GM18907 (cell line): ENCODE measurements at regions not wholly inside any gene's neighbourhood (a gene's known extent, or its start where the extent isn't known, plus 50 kb on each side); places are given as distances from the start of the nearest gene placed in this dataset.
"Not testable (repeated sequence)": the region's sequence is repeated elsewhere in the genome, so short reads cannot be mapped to it uniquely, and the experiment has no call there.

Experiments used
- ATAC-seq: cut with Tn5 transposase; IDR thresholded peaks from one replicate; pipeline ENCODE4 v1.9.1; 2021; ENCODE audit warnings: mild to moderate bottlenecking, moderate library complexity; ENCODE audit not compliant: unreplicated experiment

DNA sequence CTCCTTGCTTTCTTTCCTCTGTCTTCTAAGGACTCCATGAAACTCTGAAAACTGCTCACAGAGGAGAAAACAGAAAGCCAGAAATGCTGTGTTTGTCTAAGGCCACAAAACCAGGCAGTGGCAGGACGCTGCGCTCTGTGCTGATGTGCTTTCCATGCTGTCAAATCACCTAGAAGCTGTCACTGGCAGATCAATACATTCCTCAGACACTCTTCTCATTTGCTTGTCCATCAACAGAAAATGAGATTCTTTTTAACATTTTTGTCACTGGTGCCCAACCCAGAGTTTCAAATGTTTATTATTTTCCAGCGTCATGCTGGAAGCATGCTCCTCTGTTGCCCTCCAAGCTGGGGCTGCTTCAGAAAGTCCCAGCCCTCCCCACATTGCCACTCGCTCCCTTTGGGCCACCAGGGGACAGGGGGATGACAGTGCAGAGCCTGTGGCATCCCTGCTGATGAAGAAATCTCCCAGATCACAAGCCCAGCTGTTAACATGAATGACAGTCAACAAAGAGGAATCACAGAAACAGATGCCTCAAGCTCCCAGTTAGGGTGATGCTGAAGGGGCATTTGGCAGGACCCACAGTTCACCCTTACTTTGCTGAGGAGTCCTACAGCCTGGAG, 117.5 kb upstream of the MEIS1 start:
- ATAC-seq = no peak

DNA sequence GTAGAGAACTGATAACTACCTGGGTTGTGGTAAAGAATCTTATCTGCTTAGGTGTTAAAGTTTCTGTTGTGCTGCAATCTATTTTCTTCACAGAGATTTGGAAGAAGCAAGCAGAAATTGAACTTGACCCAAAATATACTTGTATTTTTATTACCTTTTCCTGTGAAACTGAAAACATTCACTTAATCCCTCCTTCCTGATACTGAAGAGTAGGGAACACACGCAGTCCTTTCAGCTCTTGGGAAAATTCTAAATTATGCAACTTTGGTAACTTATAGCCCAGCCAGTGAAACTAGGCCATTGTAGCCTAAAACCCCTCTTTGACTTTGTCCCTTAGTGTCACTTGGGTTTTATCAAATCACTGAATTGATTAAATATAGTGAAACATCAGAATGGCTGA, 128.4 kb upstream of the MEIS1 start:
- no peak for ATAC-seq

DNA sequence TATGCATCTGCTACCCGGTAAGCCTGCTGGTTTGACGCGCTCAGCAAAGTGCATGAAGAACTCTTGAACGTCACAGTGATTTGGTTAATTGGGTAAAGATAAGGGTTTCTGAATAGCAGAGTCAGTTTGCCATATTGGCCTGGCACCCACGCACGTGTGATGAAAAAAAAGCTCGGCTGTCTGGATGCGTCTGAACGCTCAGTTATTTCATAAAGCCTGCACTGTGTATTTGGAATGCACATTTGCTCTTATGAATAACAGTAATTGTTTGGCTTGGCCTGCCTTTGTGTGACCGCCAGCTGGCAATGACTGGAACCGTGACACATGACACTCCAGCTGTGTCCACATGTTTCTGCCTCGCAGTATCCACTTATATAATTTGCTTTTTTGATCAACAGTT, 129.2 kb upstream of the MEIS1 start:
- no peak for ATAC-seq

DNA sequence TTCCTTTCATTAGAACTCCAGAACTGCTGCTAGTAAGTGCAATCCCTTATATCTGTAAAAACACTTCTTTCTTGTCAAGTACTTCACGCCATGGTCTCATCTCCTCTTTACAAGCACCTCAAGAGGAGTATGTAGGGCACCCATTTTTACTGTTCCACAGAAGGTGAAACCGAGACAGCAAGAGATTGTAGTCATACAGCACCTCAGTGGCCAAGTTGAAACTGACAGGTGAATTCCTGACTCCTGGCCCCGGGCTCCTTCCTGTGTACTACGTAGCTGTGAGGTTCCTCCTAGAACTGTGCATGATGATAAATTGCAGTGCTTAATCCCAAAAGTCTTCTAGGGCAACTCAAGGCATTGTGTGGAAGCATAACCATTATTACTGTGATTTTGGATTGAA, 131.5 kb upstream of the MEIS1 start:
- no peak for ATAC-seq

DNA sequence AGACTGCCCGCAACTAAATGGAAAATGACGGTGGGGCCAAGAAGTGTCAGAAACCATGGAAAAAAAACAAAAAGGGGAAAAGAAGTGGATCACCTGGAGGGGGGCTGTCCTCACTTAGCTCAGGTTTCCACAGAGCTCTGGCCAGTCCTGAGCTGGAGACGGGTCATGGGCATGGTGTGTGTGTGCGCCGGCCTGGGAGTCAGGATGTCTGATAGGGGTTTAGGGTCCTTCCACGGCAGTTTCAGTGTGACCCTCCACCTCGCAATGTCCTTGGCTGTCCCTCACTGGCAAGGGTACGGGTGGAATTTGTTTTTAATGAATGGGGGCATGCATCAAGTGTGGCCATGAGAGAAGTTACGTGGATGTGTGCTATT, 133.2 kb upstream of the MEIS1 start:
- ATAC-seq = no peak

DNA sequence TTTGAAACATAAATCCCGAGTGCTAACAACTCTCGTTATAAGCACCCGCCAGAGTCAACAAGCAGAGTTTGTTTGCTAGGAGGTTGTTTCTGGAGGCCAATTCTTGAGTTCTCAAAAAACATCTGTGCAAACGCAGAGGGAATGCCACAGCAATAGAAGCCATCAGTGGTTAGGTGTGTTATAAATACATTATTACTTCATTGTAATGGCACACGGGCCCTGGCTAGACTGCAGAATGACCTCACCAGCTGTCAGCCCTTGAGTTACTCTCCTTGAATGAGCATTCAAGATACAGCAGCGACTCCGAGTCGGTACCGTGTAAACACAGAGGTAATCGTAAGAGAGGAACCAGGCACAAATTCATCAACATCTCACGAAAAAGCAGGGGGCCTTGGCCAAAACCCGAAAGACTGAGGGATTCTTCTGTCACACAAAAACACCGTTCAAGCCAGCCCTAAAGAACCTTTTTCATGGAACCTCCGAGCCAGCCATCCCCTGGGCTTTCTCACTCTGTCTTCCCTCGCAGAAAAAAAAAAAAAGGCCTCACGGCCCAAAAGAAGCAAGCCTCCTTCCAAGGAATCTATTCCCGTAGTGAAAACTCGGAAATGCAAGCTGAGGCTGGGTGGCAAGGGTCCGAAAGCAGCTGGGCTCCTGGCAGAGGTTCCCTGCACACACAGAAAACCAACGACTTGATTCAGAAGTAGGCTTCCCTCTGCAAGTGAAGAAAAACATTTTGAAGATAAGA, 133.7 kb upstream of the MEIS1 start:
- no peak for ATAC-seq

DNA sequence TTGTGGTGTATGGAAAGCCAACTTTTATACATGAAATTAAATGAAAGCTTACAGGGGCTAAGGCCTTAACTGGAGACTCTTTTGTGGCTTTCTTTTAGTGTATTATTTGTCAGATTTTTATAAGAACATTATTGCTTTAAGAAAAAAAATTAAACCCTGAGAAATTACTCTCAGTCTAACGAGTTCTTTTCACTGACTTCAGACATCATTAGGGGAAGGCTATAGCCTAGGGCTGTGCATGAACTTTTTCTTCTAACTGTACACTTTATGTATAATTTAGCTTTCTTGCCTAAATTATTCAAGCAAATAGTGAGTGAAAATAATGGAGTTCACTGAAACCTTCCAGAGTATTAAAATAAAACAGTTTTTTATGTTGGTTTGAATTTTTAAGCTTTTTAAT, 151.1 kb upstream of the MEIS1 start:
- ATAC-seq = no peak

DNA sequence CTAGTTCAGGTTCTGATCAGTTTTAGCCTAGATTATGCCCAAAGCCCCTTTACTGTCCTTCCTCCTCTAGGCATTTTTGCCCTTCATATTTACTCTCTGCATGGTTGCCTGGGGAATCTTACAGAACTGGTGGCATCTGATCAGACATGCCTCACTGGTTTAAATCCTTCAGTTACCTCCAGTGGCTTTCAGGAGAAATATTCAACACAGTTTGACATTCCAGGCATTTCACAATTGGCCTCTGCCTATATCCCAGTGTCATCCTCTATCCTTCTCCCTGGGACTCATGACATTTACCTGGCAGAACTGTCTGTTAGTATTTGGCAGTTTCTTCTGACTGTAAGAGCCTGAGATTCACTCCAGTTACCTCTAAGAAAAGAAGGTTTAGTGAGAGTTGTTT, 152.9 kb upstream of the MEIS1 start:
- no peak for ATAC-seq

DNA sequence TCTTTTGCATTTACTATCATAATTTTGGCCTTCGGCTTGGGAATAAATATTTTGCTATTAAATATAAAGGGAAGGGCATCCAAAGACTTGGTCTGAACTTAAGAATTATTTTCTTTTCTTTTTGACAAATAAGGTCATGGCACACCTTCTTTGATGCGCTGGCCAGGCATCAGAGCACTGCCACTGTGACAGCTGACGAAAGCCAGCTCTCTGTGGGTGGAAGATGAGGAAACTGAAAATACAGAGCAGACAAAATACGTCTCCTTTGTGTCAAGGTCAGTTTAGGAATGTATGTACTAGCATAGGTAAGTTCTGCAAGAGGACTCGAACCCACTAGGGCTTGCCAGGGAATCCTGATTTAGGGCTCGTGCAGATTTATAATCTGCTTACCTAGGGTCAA, 155.9 kb upstream of the MEIS1 start:
- no peak for ATAC-seq

DNA sequence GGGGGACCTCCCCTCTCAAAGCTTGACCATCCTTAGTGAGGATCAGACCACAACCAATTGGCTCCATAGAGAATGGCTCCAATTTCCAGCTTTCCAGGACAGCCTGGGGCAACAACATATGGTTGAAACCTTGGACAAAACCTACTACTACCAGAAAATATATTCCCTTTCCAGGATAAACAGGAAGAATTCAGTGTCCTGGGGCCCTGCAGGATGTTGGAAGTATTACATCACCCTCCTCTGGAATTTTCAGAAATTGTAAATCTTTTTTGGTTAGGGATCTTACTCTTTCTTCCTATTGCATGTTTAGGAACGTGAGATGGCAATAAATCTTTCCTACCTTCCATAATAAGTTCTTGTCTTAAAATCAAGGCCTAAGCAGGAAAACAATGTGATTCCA, 158.9 kb upstream of the MEIS1 start:
- ATAC-seq = no peak

DNA sequence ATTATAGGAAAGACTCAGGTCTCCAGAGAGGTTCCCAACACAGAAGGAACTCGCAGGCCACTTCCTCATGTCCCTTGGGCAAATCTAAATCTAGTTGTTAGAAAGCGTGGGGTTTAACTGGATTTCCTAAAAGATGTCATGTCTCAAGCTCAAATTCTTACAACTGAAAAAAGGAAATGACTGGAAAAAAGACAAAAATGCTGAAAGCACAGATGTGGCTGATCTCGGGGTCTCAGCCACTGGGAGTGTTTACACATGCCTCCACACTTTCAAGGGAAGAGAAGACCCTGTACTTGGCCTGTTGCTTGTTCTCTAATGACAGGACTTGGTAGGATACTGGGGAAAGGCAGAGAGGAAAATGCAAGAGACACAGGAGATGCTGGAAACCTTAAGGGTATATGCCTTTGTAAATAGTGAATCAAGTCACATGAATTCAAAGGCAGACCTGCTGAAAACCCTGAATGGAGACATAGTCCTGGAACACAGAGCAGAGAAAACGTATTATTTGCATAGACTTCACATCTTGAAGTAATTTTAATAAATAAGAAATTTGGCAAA, 160.9 kb upstream of the MEIS1 start:
- ATAC-seq = no peak

DNA sequence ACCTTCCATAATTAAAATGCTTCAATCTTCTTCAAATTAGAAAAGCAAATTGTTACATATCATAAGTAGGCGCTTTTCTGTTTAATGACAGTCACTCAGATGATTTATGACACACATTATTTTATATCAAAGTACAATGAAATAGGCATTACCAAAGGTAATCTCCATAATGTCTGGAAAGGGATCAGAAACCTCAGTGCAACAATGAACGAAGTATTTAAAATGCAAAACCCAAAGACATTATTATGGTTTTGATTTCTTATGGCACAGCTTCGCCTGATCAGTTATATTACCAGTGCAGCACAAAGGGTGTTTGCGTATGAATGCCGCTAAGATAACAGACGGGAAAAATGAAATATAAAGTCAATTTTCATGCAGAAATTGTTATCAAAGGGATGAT, 162.2 kb upstream of the MEIS1 start:
- ATAC-seq = no peak

DNA sequence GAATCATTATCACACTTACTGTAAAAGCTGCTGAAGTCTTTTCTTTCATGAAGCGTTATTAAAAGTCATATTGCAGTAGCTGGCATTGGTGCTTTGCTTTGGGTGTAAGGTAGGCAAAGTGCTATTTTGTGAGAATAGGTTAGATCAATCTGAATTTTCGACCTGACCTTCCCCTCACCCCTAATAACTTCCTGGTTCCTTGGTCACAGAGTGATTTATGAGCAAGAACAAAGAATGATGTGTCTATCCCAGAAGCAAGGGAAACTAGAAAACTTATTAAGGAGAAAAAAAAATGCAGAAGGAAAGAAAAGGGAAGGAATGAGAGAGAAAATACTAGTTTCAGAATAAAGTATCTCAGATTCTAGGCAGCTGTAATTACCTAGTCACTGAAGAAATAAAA, 163.1 kb upstream of the MEIS1 start:
- ATAC-seq = no peak

DNA sequence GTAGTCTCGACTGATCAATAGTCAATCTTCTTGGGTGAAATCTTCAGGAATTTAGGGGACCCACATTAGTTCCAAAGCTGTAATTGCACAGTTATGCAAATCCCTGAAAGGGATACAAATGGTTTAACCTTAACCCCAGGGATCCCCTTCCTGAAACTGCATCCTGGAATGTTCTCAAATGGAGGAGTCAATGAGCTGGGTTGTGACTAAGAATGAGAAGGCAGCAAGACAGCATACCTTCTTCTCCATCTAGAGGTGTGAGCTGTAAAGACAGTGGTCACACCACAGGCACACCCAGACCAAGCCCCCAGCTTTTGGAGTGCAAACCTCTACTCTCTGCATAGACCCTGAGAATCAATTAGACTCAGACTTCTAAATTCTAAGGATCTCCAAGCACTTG, 164.7 kb upstream of the MEIS1 start:
- no peak for ATAC-seq

DNA sequence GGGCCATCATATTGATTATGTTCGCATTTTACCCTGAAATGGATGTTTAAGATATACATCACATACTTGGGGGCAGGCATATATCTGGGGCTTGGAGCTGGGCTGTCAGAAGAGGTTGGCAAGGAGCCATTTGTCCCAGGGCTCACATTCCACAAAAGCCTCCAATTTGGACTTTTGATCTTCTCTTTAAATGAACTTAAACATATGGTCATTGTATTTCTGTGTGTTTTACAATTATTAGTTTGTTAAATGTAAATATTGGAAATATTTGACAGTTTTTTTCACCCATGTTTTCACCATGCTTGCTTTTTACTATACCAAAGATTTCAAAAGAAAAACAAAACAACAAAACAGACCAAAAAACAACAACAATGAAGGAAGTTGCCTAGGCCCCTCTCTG, 165.8 kb upstream of the MEIS1 start:
- ATAC-seq = no peak

DNA sequence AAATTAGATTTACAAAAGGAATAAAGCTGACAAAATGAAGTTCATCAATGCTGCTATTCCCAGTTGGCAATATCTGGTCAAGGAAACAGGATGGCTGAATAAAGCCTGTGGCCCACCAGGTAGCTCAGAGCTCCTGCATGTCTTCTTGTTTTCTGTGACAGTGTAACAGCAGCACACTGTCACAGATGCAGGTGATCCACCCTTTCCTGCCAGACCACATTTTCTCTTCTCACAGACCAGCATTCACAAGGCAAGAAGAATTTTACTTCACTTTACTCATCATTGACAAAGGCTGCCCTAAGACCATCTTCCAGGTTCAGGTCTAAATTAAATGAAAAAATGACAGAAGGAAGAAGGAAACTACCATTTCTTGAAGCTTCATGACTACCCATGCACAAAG, 166.2 kb upstream of the MEIS1 start:
- ATAC-seq = no peak

DNA sequence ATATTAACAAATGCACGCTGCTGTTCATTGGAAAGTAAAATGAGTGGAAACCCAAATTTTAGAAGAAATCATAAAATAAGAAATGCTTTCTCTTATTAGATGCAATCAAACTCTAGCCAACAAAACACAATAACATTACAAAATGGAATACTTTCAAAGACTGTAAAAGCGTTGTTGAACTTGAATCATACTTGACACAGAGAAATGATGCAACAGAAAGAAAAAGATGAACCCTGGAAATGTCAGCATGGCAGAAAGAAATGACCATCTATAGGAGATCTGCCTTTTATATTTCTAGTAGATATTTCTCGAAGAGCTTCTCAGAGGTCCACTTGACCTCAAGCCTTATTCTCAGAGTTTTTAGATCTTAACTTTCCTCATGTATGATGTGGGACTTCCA, 170.6 kb upstream of the MEIS1 start:
- ATAC-seq = no peak

DNA sequence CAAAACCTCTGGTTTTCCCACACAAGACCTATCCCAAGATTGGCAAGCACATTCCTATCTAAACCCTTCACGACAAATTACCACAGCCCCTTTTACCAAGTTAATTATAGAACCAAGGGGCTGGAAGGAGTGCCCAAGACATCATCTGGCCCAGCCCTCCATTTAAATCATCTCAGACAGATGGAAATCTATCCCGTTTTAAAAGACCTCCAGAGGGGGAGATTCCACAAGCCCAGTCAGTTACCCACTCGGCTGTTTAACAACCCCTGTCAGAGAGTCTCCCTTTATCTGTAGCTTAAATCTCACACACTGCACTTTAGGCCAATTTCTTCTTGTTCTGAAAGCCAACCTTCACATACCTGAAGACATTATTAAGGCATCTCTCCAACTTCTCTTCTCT, 179.1 kb upstream of the MEIS1 start:
- no peak for ATAC-seq

DNA sequence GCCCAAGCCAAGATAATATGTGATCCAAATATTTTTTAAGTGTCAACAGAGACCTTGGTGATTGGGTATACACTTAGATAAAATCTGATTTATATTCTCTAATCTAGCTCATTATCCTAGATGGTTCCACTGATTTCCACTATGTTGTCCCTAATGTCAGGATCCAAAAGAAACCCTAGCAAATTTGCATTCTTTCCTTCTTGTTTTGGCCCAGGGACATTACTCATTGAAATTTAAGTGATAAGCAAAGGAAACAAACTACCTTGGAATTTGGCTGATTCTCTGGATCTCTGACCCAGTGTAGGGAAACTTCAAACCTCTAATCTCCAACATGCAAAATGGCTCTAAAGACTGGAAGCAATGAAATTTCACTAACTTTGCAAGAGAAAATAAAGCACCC, 179.8 kb upstream of the MEIS1 start:
- ATAC-seq = no peak

DNA sequence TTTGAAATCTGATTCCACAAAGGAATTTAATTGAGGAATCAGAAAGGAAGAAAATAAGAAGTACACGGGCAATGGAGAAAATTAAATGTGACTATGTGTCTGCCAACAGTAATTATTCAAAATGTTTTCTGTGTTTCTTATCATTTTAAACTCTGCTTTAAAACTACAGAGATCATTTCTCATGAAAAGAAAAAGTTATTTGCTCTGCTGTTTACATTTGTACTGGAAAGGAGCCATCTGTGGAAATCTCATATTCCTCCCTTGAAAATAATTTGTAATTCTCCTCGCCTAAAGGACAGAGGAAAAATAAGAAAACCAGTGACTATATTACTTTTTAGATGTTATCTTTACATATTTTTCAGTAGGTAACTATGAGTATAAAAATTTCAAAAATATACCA, 181.9 kb upstream of the MEIS1 start:
- ATAC-seq = no peak

DNA sequence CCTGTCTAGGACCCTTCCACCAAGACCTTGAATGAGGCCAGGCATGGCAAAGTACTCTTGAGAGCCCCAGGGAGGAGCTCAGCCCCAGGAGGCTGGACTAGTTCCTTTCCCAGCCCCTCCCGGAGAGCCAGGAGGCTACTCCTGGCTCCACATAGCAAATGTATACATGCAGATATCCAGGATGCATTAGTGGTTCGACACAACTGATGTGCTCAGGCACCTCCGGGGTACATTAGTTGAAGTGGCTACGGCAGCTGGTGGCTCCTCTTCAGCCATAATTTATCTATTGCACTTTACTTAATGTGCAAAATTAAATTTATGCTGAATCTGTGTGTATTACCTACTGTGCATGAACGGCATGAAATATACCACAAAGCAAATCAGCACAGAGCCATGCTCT, 182.8 kb upstream of the MEIS1 start:
- no peak for ATAC-seq

DNA sequence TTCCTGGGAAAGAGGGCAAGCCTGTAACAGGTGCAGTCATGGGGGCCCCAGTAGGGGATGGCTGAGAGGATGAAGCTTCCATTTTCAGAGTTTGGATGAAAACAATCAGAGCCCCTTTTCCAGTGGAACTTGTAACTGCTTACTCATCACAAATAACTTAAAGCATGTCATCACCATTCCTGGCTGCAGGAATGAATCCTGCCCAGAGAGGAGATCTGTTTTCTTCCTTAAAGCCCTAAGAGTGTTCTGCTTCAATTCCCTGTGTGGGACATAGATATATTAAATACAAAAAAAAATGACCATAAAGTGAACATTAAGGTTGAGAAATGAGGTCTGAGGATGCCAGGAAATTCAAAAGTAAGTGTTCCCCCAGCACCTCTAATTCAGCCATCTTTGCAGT, 183.4 kb upstream of the MEIS1 start:
- ATAC-seq = no peak

DNA sequence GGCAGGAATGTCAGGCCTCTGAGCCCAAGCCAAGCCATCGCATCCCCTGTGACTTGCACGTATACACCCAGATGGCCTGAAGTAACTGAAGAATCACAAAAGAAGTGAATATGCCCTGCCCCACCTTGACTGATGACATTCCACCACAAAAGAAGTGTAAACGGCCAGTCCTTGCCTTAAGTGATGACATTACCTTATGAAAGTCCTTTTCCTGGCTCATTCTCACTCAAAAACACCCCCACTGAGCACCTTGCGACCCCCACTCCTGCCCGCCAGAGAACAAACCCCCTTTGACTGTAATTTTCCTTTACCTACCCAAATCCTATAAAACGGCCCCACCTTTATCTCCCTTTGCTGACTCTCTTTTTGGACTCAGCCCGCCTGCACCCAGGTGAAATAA, 185.8 kb upstream of the MEIS1 start:
- ATAC-seq = not testable (repeated sequence)
